ENCODE measurements at regions not wholly inside any gene's neighbourhood (a gene's known extent, or its start where the extent isn't known, plus 50 kb on each side); places are given as distances from the start of the nearest gene placed in this dataset.

DNA sequence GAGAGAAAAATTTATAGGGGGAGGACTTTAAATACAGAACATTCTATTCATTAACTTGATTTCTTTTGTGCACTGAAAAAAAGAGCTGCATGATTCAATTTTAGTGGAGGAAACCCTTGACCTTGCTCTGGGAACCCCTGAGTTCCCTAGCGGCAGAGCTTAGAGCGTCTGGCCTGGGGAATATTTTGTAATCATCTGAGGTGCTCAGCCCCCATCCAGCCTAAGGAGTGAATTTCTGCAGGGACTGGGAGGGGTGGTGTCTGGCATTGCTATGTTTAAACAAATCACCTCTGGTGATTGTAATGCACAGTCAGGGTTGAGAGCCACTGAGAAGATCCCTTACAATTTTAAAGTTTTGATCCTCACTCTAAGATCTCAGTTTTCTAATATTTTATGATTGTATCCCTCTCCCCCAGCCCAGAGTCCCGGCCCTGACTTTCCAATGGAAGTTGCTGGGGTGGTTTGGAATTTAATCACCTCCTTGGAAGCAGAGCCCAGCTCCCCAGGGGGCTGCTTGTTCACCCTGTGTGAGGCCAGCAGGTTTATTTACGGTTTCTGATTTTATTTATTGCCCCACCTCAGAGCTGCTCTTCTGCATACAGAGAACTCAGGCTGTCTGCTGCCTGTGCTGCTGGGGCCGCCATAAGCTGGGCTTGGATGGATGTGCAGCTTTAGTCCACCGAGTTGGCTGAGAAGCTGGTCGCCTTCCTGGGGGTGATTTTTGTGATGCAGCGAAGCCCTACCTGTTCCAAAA lies 263.1 kb downstream of the LRFN2 start:
- no peak for DNase-seq (ENCODE audit: low read depth)
- no peak overlapping the region for H3K4me3 ChIP-seq (ENCODE audit: low read length)
- TF ChIP-seq, protein P1, sequence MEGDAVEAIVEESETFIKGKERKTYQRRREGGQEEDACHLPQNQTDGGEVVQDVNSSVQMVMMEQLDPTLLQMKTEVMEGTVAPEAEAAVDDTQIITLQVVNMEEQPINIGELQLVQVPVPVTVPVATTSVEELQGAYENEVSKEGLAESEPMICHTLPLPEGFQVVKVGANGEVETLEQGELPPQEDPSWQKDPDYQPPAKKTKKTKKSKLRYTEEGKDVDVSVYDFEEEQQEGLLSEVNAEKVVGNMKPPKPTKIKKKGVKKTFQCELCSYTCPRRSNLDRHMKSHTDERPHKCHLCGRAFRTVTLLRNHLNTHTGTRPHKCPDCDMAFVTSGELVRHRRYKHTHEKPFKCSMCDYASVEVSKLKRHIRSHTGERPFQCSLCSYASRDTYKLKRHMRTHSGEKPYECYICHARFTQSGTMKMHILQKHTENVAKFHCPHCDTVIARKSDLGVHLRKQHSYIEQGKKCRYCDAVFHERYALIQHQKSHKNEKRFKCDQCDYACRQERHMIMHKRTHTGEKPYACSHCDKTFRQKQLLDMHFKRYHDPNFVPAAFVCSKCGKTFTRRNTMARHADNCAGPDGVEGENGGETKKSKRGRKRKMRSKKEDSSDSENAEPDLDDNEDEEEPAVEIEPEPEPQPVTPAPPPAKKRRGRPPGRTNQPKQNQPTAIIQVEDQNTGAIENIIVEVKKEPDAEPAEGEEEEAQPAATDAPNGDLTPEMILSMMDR (conservative IDR thresholded peaks at IDR 0.05; ENCODE audit: low read depth, low read length): no peak

DNA sequence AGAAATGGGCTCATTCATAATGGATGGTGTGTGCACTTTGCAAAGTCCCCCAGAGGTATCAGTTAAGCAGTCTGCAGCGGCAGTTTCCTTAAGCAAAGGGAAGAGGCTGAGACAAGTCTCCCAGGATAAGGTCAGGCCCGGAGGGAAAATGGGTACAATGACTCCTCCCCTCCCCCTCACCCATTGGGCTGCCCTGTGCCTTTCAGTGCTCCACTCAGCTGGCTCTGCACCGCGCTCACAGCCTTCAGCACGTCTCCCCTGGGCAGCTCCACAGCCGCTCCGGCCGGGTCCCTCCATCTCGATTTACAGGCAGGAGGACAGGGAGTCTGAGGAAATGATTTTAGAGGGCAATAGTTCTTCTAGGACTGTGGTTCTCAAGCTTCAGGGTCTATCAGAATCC lies 264.8 kb downstream of the LRFN2 start:
- H3K4me3 ChIP-seq (ENCODE audit: low read length): no peak overlapping the region
- TF ChIP-seq, protein P1 (conservative IDR thresholded peaks at IDR 0.05; ENCODE audit: low read depth, low read length): no peak
- no peak for DNase-seq (ENCODE audit: low read depth)

DNA sequence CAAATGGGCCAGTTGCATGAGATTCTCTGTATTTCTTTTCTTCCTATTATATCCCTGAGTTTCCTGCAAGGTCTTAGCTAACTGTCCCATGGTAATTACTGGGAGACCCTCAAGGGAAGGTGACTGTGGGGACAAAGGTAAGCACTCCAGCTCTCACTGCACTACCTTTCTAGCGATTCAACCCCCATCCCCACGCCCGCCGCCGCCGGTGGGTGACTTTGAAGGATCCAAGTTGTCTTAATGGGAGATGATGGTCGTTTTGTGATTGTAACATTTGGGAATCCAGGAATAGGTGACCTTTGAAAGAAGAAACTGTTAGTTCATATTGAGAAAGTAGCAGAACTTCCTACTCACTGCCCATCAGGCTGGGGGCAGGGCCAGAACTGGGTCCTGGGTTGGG lies 265.5 kb downstream of the LRFN2 start:
- TF ChIP-seq, protein P1 (conservative IDR thresholded peaks at IDR 0.05; ENCODE audit: low read depth, low read length): no peak
- DNase-seq (ENCODE audit: low read depth): no peak
- no peak overlapping the region for H3K4me3 ChIP-seq (ENCODE audit: low read length)

DNA sequence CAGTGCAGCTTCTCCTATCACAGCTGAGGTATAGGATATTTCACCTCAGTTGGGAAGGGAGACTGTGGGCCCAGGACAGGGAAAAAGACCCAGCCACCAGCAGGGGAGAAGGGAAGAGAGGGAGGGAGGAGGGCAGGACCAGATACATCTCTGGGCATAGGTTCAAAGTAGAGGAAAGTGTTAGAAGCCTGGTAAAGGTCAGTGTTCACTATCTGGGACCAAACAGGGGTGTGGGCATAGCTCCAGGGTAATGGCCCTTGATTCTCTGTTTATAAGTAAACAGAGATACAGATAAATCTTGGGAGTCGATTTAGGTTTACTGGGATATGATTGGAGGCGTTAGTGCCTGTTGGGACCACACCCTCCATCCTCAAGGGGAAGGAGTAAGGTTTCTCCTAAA lies 266.2 kb downstream of the LRFN2 start:
- H3K4me3 ChIP-seq (ENCODE audit: low read length): no peak overlapping the region
- DNase-seq (ENCODE audit: low read depth): no peak
- TF ChIP-seq, protein P1 (conservative IDR thresholded peaks at IDR 0.05; ENCODE audit: low read depth, low read length): no peak

DNA sequence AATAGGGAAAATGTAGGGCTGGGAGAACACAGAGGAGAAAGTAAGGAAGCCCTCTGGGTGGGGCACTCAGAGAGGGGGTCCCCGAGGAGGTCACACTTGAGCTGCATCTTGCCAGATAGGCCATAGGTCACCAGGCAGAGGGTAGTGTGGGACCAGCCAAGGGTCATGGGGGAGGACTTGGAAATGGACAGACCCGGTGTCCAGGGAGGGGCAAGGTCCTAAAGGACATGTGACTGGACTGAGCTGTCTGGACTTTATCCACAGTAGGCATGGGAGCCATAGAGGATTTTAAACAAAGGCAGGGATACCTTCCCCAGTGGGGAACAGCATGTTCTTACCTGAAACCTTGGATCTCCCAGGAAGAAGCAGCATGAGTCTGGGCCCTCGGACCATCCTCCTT lies 266.7 kb downstream of the LRFN2 start:
- TF ChIP-seq, protein P1 (conservative IDR thresholded peaks at IDR 0.05; ENCODE audit: low read depth, low read length): no peak
- DNase-seq (ENCODE audit: low read depth): no peak
- H3K4me3 ChIP-seq (ENCODE audit: low read length): no peak overlapping the region

DNA sequence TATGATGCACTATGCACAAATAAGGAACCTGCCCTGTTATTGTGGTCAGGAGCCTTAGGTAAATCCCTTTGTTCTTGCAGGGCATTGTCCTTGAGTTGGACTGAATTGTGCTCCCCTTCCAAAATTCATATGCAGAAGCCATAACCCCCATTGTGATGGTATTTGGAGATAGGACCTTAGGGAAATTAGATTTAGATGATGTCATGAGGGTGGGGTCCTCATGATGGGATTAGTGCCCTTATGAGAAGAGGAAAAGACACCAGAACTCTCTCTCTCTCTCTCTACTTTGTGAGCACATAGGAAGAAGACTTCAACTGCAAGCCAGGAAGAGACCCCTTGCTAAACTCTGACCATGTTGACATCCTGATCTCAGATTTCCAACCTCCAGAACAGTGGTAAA lies 268.0 kb downstream of the LRFN2 start:
- TF ChIP-seq, protein P1 (conservative IDR thresholded peaks at IDR 0.05; ENCODE audit: low read depth, low read length): no peak

DNA sequence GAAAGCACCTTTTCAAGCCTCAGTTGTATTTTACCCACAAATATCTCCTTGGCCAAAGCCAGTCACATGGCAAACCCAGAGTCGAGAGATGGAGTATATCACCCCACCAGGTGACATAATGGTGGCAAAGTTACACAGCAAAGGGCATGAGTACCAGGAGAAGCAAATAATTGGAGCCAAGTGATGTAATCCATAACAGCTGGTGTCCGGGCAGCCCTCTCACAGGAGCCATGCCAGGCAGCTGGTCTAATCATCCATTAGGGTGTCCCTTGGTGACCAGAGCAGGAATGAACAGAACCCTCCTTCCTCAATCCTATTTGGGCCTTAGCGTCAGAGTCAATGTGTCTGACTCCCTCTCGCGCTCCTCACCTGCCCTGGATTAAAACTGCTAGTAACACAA lies 272.1 kb downstream of the LRFN2 start:
- no peak overlapping the region for H3K4me3 ChIP-seq (ENCODE audit: low read length)
- no peak for DNase-seq (ENCODE audit: low read depth)
- TF ChIP-seq, protein P1 (conservative IDR thresholded peaks at IDR 0.05; ENCODE audit: low read depth, low read length): no peak

More for the DNA sequence above, 268.0 kb downstream of the LRFN2 start:
- DNase-seq (ENCODE audit: low read depth): no peak
- H3K4me3 ChIP-seq (ENCODE audit: low read length): no peak overlapping the region
